HG02973 (cell line): ENCODE measurements at regions not wholly inside any gene's neighbourhood (a gene's known extent, or its start where the extent isn't known, plus 50 kb on each side); places are given as distances from the start of the nearest gene placed in this dataset.

Source experiments
- ATAC-seq: cut with Tn5 transposase; IDR thresholded peaks from one replicate; pipeline ENCODE4 v1.9.1; 2021; ENCODE audit warnings: moderate library complexity; ENCODE audit not compliant: unreplicated experiment

- ATAC-seq = no peak
Observed at GRCh38 chr9:120138955-120139354, 441.0 kb downstream of the CDK5RAP2 start.

- no peak for ATAC-seq
Observed at GRCh38 chr9:120137186-120137840, 442.7 kb downstream of the CDK5RAP2 start.

DNA sequence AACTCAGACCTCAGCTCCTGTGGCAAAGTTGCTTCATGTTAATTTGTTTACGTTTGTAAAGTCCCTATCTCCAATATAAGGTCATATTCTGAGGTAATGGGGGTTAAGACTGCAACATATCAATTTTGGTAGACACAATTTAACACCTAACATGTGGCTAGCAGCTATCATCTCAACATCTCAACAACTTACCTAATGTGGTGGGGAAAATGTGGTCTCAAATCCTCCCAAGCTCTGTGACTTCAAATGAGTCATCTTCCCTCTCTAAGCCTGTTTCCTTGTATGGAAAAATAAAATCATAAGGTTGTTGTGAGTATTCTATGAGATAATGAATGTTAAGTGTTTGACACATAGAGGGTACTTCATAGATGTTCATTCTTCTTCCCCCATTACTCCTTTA, 443.3 kb downstream of the CDK5RAP2 start:
- no peak for ATAC-seq

- ATAC-seq = no peak
Observed at GRCh38 chr9:120117081-120117480, 462.9 kb downstream of the CDK5RAP2 start.

DNA sequence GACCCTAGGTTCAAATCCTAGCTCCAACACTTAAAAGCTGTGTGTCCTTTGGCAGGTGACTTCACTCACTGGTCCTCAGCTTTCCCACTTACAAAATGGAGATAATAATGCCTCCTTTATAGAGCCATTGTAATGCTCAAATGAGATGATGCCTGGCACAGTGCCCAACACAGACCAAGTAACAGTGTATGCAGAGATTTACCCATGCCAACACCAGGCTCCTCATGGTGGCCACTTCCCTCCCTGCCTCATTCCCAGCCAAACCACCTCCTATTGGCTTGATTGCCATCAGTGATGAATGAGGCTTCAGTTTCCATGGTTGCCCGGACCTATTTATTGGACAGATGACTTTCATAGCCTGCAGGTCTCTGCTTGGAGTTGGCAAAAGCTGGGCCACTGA, 469.4 kb downstream of the CDK5RAP2 start:
- no peak for ATAC-seq

DNA sequence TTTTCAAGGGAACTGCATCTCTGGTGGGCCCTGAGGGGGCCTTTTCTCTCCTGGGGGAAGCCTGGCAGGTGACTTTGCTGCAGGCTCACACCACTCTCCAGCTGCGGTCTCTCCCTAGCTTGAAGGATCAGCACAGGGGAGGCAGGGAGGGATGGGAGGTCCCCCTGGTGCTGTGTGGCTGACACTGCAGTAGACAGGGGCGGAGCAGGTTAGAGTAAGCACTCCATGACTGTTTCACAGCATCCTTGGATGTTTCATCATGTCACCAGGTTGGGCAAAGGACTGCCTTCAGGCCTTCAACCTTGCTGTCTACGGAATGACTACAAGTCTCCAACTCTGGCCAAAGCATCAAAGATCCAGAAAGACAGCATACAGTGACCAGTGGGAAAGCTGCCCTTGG, 470.7 kb downstream of the CDK5RAP2 start:
- no peak for ATAC-seq

DNA sequence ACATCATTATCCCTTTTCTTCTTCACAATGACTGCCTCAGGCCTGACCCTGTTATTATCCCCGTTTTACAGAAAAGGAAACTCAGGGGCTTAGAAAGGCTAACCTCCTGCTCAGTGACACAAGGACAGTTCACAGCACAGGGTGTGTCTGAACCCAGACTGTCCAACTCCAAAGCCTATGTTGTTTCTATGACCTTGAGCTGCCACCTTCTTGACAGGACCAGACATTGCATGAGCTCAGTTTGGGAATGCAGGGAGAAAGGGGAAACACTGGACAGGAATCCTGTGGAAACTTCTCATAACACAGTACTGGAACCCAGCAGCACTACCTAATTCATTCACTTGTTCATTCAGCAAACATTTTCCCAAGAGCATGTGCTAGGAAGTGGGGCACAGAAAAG, 472.8 kb downstream of the CDK5RAP2 start:
- ATAC-seq = no peak

- ATAC-seq = no peak
Observed at GRCh38 chr9:120104771-120105170, 475.2 kb downstream of the CDK5RAP2 start.

DNA sequence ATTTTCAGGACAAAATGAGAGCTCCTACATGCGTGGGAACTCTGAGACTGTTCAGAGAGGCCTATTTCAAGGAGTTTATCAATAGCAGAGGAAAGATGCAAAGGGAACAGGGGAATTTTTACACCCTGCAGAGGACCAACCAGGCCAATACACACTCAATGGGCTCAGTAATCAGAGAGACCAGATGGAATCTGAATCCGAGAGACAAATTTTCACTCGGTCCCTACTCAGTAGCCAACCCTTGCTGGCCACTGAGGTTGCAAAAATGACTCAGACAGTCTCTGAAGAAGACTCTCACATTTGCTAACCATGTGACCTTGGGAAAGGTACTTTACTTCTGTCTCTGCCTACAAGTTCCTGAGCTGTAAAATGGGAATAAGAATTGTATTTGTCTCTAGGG, 479.4 kb downstream of the CDK5RAP2 start:
- ATAC-seq = no peak

GRCh38 chr9:120099065-120099464, 480.9 kb downstream of the CDK5RAP2 start:
- ATAC-seq = no peak

DNA sequence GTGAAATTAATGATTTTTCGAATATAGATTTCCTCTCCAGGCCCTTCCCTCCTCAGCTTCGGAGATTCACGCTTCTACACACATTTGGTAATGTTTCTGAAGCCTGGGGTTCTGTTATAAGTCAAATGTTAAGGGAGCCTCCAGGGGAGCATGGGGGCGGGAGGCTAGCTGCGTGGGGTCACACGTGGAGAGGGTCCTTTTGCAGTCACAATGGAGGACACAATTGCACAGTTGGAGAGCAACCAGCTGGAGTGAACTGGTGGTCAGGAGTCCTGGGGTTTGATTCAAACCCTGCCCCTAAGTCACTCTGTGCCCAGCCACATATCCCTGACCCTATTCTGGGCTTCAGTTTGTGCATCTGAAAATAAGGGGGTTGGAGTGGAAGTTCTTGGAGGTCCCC, 481.4 kb downstream of the CDK5RAP2 start:
- ATAC-seq = no peak

DNA sequence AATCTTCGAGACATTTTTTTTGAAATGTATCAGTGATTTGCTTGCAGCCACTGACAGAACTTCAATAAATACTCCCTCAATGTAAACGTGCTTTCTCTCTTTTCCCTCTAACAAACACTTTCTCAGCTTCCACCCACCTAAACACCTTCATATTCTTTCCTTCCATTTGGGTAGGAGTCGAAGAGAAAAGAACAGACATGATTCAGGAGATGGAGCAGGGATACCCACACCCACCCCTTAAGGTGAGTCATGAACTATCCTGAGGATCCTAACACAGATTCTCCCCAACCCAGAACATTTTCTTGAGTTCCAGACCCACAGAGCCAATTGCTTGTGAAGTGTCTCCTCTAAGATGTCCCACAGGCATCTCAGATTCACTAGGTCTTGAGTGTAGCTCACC, 488.8 kb downstream of the CDK5RAP2 start:
- ATAC-seq = no peak

- no peak for ATAC-seq
Observed at GRCh38 chr9:120080849-120081248, 499.1 kb downstream of the CDK5RAP2 start.

DNA sequence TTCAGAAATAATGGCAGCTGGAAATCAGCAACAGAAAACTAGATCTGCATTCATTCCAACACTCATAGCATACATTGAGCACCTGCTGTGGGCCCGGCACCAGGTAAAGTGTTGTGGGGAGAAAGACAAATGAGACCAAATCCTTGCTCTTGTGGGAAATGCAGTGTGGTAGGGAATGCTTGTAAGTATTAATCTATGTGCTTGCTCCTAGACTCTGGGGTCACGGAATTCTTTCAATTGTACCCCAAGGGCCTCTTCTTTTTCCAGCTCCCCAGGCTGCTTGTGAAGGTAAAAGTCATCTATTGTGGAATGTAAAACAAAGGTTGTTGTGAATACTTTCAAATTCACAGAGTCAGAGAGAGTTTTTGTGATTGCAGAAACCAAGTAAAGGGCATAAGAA, 501.9 kb downstream of the CDK5RAP2 start:
- ATAC-seq = no peak

DNA sequence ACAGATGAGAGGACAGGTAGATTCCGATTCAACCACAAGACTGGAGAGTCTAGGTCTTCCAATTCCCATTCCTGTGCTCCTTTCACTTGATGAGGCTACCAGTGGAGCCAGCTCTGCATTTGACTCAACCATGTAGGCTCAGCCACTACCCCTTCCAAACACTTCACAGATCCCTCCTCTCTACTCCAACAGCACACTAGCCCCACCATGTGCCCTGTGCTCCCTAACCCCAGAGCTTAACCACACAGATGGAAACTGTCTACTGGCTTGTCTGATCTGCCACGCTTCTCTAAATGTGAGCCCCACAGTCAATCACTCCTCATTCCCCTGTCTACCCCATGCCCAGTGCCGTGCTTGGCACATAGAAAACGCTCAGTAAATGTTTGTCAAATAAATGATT, 508.2 kb downstream of the CDK5RAP2 start:
- no peak for ATAC-seq

GRCh38 chr9:120066315-120066714, 513.7 kb downstream of the CDK5RAP2 start:
- ATAC-seq = no peak

DNA sequence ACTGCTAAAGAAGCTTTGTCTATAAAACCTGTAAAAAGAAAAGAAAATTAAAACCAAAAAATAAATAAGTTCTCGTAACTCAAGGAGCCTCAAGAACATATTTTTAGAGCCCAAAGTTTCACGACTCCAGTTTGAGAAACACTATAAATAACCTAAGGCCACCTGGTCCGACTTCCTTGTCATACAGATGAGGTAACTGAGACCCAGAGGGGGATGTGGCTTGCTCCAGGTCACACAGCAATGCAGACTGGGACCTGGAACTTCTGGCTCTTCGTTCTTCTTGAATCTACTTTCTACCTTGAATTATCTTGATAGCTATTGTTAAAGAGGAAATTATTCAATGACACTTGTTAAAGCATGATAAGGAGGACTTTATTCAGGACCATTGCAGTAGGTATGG, 514.8 kb downstream of the CDK5RAP2 start:
- ATAC-seq = no peak

- ATAC-seq = no peak
Observed at GRCh38 chr9:120045011-120045410, 535.0 kb downstream of the CDK5RAP2 start.

DNA sequence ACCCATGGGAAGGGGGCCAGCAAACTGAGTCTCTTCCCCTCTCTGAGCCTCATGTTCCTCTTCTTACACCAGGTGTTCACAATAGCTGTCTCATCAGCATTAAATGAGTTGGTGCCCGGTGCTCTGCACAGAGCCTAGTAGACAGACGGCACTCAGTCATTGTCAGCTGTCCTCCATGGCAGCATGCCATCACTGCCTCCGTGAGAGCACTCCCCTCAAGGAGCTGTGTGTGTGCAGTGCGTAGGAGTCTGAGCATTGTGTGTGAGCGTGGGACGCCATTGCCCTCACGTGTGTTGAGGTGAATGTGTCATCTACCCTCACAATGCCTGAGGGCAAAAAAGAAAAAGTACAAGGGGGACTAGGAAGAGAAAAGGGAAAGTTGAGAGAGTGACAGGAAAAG, 536.5 kb downstream of the CDK5RAP2 start:
- no peak for ATAC-seq

- ATAC-seq = no peak
Observed at GRCh38 chr9:120040896-120041295, 539.1 kb downstream of the CDK5RAP2 start.

- no peak for ATAC-seq
Observed at GRCh38 chr9:120038342-120038741, 541.6 kb downstream of the CDK5RAP2 start.

- no peak for ATAC-seq
Observed at GRCh38 chr9:120032639-120033038, 547.3 kb downstream of the CDK5RAP2 start.

- ATAC-seq = no peak
Observed at GRCh38 chr9:120030847-120031246, 549.1 kb downstream of the CDK5RAP2 start.
